ENCODE measurements at regions not wholly inside any gene's neighbourhood (a gene's known extent, or its start where the extent isn't known, plus 50 kb on each side); places are given as distances from the start of the nearest gene placed in this dataset.

GRCh38 chr5:3364433-3364832, 231.2 kb upstream of the IRX1 start:
- TF ChIP-seq CTCF (IDR thresholded peaks at IDR 0.05): no peak
- TF ChIP-seq POLR2A (IDR thresholded peaks at IDR 0.05): no peak
